ENCODE measurements at regions not wholly inside any gene's neighbourhood (a gene's known extent, or its start where the extent isn't known, plus 50 kb on each side); places are given as distances from the start of the nearest gene placed in this dataset.

GRCh38 chr12:30416631-30417030 lies 279.0 kb downstream of the IPO8 start:
- TF ChIP-seq CTCF (IDR thresholded peaks at IDR 0.05; ENCODE audit: insufficient read depth, low read depth, low read length) (no peak), EZH2 (IDR thresholded peaks at IDR 0.05; ENCODE audit: insufficient read depth, low read length) (no peak)
